Type B pancreatic cell (in vitro differentiated cells): ENCODE measurements at regions not wholly inside any gene's neighbourhood (a gene's known extent, or its start where the extent isn't known, plus 50 kb on each side); places are given as distances from the start of the nearest gene placed in this dataset.

ENCODE experiments used
- DNase-seq: peaks from one replicate; pipeline ENCODE4 v3.0.0; 2021; ENCODE audit warnings: mixed read lengths; ENCODE audit not compliant: unreplicated experiment; ENCODE audit errors: extremely low spot score
- H3K27ac Mint-ChIP-seq: 2 replicates; pipeline ENCODE4 v1.8.0; 2021; ENCODE audit warnings: mild to moderate bottlenecking, mixed read lengths
- H3K27me3 Mint-ChIP-seq: 2 replicates; pipeline ENCODE4 v1.8.0; 2021; ENCODE audit warnings: mixed read lengths
- H3K36me3 Mint-ChIP-seq: 2 replicates; pipeline ENCODE4 v1.8.0; 2021; ENCODE audit warnings: mixed read lengths
- H3K4me1 Mint-ChIP-seq: one replicate; pipeline ENCODE4 v1.8.0; 2021; ENCODE audit warnings: mixed read lengths; ENCODE audit not compliant: unreplicated experiment
- H3K4me3 Mint-ChIP-seq: 2 replicates; pipeline ENCODE4 v1.8.0; 2021; ENCODE audit warnings: mild to moderate bottlenecking, mixed read lengths
- H3K9me3 Mint-ChIP-seq: 2 replicates; pipeline ENCODE4 v1.8.0; 2021; ENCODE audit warnings: mixed read lengths
- TF ChIP-seq, protein P1 (sequence below): fragments of 200-600 bp; sonication (generic); conservative IDR thresholded peaks from 2 replicates; pipeline ENCODE4 v1.5.0; 2021; ENCODE audit warnings: antibody characterized with exemption, mild to moderate bottlenecking

DNA sequence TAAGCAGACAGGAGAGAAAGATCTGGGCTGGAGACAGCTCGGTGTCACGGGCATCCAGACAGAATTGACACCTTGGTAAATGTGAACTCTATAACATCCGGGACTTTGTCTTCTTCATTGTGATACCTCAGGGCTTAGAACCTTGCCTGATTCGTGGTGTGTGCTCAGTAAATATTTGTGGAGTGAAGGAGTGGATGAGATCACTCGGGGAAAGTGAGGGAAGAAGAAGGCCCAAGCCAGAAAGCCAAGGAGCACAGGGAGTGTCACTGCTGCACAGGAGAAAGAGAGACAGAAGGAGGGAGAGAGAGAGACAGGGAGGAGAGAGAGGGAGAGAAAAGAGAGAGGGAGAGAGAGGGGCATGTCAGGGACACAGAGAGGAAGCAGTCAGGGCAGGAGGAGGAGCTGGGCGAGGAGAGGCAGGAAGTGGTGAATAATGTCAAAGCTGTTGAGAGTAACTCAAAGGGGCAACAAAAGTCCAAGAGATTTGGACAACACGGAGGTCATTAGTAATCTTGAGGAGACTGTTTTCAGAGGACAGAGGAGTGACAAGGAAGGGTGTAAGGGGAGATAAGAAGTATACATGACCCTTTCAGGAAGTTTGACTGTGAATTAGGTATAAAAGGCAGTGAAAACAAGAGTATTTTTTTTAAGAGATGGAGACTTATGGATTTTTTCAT is 141.6 kb upstream of the MAX start:
- no peak for DNase-seq
- TF ChIP-seq, protein P1, sequence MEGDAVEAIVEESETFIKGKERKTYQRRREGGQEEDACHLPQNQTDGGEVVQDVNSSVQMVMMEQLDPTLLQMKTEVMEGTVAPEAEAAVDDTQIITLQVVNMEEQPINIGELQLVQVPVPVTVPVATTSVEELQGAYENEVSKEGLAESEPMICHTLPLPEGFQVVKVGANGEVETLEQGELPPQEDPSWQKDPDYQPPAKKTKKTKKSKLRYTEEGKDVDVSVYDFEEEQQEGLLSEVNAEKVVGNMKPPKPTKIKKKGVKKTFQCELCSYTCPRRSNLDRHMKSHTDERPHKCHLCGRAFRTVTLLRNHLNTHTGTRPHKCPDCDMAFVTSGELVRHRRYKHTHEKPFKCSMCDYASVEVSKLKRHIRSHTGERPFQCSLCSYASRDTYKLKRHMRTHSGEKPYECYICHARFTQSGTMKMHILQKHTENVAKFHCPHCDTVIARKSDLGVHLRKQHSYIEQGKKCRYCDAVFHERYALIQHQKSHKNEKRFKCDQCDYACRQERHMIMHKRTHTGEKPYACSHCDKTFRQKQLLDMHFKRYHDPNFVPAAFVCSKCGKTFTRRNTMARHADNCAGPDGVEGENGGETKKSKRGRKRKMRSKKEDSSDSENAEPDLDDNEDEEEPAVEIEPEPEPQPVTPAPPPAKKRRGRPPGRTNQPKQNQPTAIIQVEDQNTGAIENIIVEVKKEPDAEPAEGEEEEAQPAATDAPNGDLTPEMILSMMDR, result no peak

DNA sequence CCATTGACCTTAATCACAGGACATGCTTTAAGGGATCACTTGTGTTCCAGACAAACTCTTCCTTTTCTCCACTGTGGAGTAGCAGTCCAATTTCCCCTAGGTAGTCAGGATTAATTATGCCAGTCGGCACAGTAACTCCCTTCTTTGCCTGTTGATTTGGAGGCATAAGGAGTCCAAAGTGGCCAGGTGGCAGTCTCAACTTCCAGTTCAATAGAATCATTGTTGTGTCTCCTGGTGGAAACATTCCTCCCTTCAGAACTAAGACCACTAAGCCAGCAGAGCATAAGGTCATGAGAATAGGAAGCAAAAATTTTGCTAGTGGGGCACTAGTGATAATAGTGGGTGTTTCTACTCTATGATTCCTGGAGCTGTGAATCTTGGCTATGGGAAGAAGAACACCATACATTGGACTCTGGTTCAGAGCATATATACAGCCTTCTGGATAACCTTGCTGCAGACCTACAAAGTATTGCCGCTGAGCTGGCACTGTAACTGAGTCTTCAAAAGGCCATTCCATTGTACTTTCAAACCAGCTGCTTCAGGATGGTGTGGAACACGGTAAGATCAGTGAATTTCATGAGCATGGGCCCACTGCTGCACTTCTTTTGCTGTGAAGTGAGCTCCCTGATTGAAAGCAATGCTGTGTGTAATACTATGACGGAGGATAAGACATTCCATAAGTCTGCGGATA is 147.3 kb upstream of the MAX start:
- Mint-ChIP-seq H3K4me1 (peaks cover 7% of the 10 kb centered on the region), H3K36me3 (no peaks in the 10 kb centered on the region), H3K27ac (no peak overlapping the region), H3K9me3 (no peaks in the 10 kb centered on the region), H3K4me3 (no peak overlapping the region), H3K27me3 (no peaks in the 10 kb centered on the region)
- no peak for DNase-seq
- TF ChIP-seq, protein P1, result no peak

More for the DNA sequence above, 141.6 kb upstream of the MAX start:
- Mint-ChIP-seq H3K4me1 (peaks cover 10% of the 10 kb centered on the region), H3K36me3 (no peaks in the 10 kb centered on the region), H3K4me3 (no peak overlapping the region), H3K9me3 (no peaks in the 10 kb centered on the region), H3K27ac (no peak overlapping the region), H3K27me3 (no peaks in the 10 kb centered on the region)

DNA sequence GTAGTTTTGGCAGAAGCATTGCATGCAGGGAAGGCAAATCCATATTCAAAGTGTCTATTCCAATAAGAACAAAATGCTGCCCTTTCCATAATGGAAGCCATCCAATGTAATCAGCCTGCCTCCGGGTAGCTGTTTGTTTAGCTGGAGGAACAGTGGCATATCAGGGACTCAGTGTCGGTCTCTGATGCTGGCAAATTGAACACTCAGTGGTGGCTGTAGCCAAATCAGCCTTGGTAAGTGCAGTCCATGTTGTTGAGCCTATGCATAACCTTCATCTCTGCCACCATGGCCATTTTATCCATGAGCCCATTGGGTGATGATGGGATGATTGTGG is 147.8 kb upstream of the MAX start:
- DNase-seq, result no peak
- H3K4me3 Mint-ChIP-seq, result no peak overlapping the region
- no peaks in the 10 kb centered on the region for H3K36me3 Mint-ChIP-seq
- H3K4me1 Mint-ChIP-seq, result peaks cover 11% of the 10 kb centered on the region
- no peaks in the 10 kb centered on the region for H3K27me3 Mint-ChIP-seq
- TF ChIP-seq, protein P1, result no peak
- H3K9me3 Mint-ChIP-seq, result peaks cover under 1% of the 10 kb centered on the region
- no peak overlapping the region for H3K27ac Mint-ChIP-seq

DNA sequence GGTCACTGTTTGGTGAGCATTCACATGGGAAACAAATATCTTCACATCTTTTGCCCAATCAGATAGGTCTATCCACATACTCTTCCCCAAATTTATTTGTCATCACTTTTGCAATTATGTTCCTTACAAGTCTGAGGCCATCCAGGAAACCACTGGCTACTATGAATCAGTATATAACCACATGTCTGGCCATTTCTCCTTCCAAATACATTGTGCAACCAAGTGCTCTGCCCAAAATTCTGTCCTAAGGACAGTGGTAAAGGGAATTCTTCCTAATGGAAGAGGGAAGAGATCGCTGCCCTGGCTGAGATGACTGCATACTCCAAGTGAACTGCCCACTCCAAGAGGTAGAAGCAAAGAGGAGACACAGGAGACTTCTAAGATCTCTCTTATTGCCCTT is 148.9 kb upstream of the MAX start:
- Mint-ChIP-seq H3K4me1 (peaks cover 20% of the 10 kb centered on the region), H3K36me3 (no peaks in the 10 kb centered on the region), H3K27ac (no peak overlapping the region), H3K9me3 (peaks cover 7% of the 10 kb centered on the region), H3K27me3 (no peaks in the 10 kb centered on the region), H3K4me3 (no peak overlapping the region)
- TF ChIP-seq, protein P1, result no peak
- no peak for DNase-seq

DNA sequence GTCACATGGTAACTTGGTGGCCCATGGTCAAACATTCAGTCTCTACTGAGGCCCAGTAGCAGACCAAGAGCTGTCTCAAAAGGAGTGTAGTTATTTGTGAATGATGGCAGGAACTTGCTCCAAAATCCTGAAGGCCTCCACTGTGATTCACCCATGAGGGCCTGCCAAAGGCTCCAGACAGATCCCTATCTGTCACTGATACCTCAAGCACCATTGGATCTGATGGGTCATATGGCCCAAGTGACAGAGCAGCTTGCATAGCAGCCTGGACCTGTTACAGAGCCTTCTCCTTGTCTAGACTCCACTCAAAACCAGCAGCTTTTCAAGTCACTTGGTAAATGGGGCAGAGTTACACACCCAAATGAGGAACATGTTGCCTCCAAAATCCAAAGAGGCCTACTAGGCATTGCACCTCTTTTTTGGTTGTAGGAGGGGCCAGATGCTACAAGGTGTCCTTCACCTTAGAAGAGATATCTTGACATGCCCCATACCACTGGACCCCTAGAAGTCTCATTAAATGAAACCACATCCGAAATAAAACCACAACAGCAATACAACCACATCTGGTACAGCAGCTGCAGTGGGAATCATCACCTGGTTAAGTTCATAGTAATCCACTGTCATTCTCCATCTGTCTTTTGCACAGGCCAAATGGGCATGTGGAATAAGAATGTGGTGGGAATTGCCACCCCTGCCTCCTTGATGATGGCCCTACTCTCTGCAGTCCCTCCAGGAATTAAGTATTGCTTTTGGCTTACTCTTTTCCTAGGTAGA is 150.4 kb upstream of the MAX start:
- Mint-ChIP-seq H3K9me3 (peaks cover 7% of the 10 kb centered on the region), H3K4me1 (peaks cover 28% of the 10 kb centered on the region), H3K36me3 (no peaks in the 10 kb centered on the region), H3K27ac (no peak overlapping the region), H3K27me3 (no peaks in the 10 kb centered on the region), H3K4me3 (no peak overlapping the region)
- TF ChIP-seq, protein P1, result no peak
- DNase-seq, result no peak
